Smooth muscle cell (in vitro differentiated cells): ENCODE measurements at regions not wholly inside any gene's neighbourhood (a gene's known extent, or its start where the extent isn't known, plus 50 kb on each side); places are given as distances from the start of the nearest gene placed in this dataset.

Experiments used
- DNase-seq: peaks from one replicate; lab custom pipeline; 2025; ENCODE audit not compliant: unreplicated experiment; lab: John Stamatoyannopoulos, UW
- H2AFZ ChIP-seq: fragments of 200-600 bp; sonication (generic); 2 replicates; pipeline ENCODE4 v1.6.0; 2016; ENCODE audit warnings: antibody characterized with exemption, low read depth, mild to moderate bottlenecking
- H3F3A ChIP-seq: fragments of 200-600 bp; sonication (generic); 2 replicates; pipeline ENCODE4 v1.6.0; 2017; ENCODE audit warnings: antibody characterized with exemption, low read depth
- H3K27ac ChIP-seq: fragments of 200-600 bp; sonication (generic); 2 replicates; pipeline ENCODE4 v1.5.1; 2016; ENCODE audit warnings: low read depth, mild to moderate bottlenecking
- H3K27me3 ChIP-seq: fragments of 200-600 bp; sonication (generic); 2 replicates; pipeline ENCODE4 v1.6.1; 2016; ENCODE audit warnings: low read depth, mild to moderate bottlenecking
- H3K36me3 ChIP-seq: fragments of 200-600 bp; sonication (generic); 2 replicates; pipeline ENCODE4 v1.5.1; 2016; ENCODE audit warnings: low read depth
- H3K4me1 ChIP-seq: fragments of 200-600 bp; sonication (generic); 2 replicates; pipeline ENCODE4 v1.5.1; 2016; ENCODE audit warnings: low read depth
- H3K4me2 ChIP-seq: fragments of 200-600 bp; sonication (generic); 2 replicates; pipeline ENCODE4 v1.6.0; 2016; ENCODE audit warnings: mild to moderate bottlenecking
- H3K4me3 ChIP-seq: fragments of 200-600 bp; sonication (generic); 2 replicates; pipeline ENCODE4 v1.5.1; 2016; ENCODE audit warnings: mild to moderate bottlenecking
- H3K79me2 ChIP-seq: fragments of 200-600 bp; sonication (generic); 2 replicates; pipeline ENCODE4 v1.6.0; 2016; ENCODE audit warnings: low read depth, mild to moderate bottlenecking
- H3K9ac ChIP-seq: fragments of 200-600 bp; sonication (generic); 2 replicates; pipeline ENCODE4 v1.6.0; 2016; ENCODE audit warnings: low read depth
- H3K9me3 ChIP-seq: fragments of 200-600 bp; sonication (generic); replicated peaks from 2 replicates; pipeline ENCODE4 v1.5.1; 2016; ENCODE audit warnings: low read depth
- H4K20me1 ChIP-seq: fragments of 200-600 bp; sonication (generic); 2 replicates; pipeline ENCODE4 v1.6.0; 2016; ENCODE audit warnings: low read depth
- WGBS: methylation state at CpG from one replicate; pipeline ENCODE4 v1.1.7; 2016; ENCODE audit warnings: low lambda C conversion rate; 5-methylcytosine and 5-hydroxymethylcytosine counted together
- TF ChIP-seq, protein P1 (sequence below): fragments of 200-600 bp; sonication (generic); IDR thresholded peaks from 2 replicates; pipeline ENCODE4 v1.5.1; 2017; ENCODE audit warnings: borderline replicate concordance, mild to moderate bottlenecking, antibody characterized with exemption; ENCODE audit not compliant: insufficient read depth, poor library complexity, severe bottlenecking

DNA sequence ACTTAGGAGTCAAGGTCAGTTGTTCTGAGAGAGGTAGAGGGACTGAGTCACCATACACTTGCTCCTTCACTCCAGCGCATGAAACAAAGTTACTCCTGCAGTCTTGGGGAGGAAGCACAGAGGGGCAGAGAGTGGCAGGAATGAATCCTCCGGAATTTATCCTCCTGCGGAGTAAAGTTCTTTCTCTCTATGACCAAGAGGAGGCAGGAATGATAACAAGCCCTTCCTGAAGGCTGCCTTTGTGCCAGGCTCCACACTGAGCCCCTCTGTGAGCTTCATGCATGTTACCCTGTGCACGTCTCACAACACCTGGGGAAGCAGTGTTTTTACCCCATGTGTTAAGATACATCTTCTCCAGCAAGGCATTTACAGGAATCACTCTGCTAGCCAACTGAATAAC is 458.4 kb downstream of the KLF12 start:
- peaks cover 3% of the 10 kb centered on the region for H3K4me1 ChIP-seq
- TF ChIP-seq, protein P1, sequence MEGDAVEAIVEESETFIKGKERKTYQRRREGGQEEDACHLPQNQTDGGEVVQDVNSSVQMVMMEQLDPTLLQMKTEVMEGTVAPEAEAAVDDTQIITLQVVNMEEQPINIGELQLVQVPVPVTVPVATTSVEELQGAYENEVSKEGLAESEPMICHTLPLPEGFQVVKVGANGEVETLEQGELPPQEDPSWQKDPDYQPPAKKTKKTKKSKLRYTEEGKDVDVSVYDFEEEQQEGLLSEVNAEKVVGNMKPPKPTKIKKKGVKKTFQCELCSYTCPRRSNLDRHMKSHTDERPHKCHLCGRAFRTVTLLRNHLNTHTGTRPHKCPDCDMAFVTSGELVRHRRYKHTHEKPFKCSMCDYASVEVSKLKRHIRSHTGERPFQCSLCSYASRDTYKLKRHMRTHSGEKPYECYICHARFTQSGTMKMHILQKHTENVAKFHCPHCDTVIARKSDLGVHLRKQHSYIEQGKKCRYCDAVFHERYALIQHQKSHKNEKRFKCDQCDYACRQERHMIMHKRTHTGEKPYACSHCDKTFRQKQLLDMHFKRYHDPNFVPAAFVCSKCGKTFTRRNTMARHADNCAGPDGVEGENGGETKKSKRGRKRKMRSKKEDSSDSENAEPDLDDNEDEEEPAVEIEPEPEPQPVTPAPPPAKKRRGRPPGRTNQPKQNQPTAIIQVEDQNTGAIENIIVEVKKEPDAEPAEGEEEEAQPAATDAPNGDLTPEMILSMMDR = no peak
- no peaks in the 10 kb centered on the region for H3K9me3 ChIP-seq
- no peak overlapping the region for H2AFZ ChIP-seq
- 94% methylated on average over 4 of the region's 4 CpGs for WGBS
- no peak overlapping the region for H3K4me2 ChIP-seq
- H3F3A ChIP-seq = no peaks in the 10 kb centered on the region
- H3K4me3 ChIP-seq = no peak overlapping the region
- H3K27me3 ChIP-seq = no peaks in the 10 kb centered on the region
- DNase-seq = no peak
- H3K27ac ChIP-seq = no peak overlapping the region
- H3K9ac ChIP-seq = no peak overlapping the region
- H4K20me1 ChIP-seq = no peaks in the 10 kb centered on the region
- H3K79me2 ChIP-seq = no peaks in the 10 kb centered on the region
- H3K36me3 ChIP-seq = no peaks in the 10 kb centered on the region

DNA sequence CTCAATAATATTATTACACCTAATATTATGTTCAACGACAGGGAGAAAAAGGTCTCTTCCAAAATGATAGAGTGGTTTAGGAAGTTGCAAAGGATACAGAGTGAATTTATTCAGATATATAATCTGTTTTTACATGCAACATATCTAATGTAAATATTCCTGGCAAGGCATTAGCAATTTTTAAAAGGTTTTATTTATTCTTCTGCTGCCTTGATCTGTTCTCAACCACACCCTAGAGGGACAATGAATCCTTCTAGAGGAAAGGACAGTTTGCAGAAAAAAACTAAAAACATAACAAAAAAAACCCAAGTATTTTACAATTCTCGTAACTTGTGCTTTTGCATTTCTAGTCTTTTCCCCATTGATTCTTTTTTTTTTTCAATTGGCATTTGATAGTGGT is 459.6 kb downstream of the KLF12 start:
- Histone ChIP-seq H3K9ac (no peak overlapping the region), H3K4me3 (no peak overlapping the region), H3F3A (no peaks in the 10 kb centered on the region), H4K20me1 (no peaks in the 10 kb centered on the region), H2AFZ (no peak overlapping the region), H3K4me1 (peaks cover 3% of the 10 kb centered on the region), H3K9me3 (no peaks in the 10 kb centered on the region), H3K27ac (no peak overlapping the region), H3K36me3 (no peaks in the 10 kb centered on the region), H3K79me2 (no peaks in the 10 kb centered on the region), H3K4me2 (no peak overlapping the region), H3K27me3 (no peaks in the 10 kb centered on the region)
- 98% methylated on average over 2 of the region's 2 CpGs for WGBS
- TF ChIP-seq, protein P1 = no peak
- DNase-seq = no peak

DNA sequence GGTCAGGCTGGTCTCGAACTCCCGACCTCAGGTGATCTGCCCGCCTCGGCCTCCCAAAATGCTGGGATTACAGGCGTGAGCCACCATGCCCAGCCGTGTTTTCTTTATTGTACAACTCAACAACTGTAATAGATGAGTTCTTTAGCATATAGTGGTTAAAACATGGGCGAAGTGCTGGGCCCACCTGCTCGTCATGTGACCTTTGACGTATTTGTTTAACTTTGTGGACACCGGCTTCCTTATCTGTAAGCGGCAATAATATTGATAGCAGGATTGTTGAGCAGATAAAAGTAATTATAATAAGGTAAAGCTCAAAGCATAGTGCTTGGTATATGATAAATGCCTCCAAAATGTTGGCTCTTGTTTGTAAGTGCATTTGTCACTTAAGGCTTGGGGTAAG is 460.3 kb downstream of the KLF12 start:
- Histone ChIP-seq H3K27ac (no peak overlapping the region), H3K27me3 (no peaks in the 10 kb centered on the region), H3K4me3 (no peak overlapping the region), H3K36me3 (no peaks in the 10 kb centered on the region), H3K4me1 (peaks cover 3% of the 10 kb centered on the region), H3K4me2 (no peak overlapping the region), H2AFZ (no peak overlapping the region), H3K9ac (no peak overlapping the region), H3K79me2 (no peaks in the 10 kb centered on the region), H3K9me3 (no peaks in the 10 kb centered on the region), H4K20me1 (no peaks in the 10 kb centered on the region), H3F3A (no peaks in the 10 kb centered on the region)
- no peak for DNase-seq
- TF ChIP-seq, protein P1 = no peak
- WGBS = 95% methylated on average over 11 of the region's 11 CpGs

DNA sequence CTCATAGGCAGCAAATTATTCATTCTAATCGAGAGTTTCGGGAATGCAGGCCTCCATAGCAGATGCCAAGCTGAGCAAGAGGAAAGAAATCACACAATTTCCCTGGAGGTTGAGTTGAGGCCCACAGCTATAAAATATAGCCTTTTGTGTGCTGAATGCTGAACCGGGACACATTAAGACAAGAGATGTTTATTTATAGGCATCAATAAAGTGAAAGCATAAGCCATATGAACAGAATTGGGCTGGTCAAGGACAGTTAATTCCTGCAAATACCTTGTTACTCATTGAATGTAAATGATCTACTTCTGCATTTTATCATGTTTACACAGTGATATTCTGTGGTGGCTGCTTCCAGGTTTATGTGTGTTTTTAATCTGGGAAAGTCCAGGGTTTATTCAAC is 461.7 kb downstream of the KLF12 start:
- H4K20me1 ChIP-seq = no peaks in the 10 kb centered on the region
- H3K4me3 ChIP-seq = no peak overlapping the region
- no peaks in the 10 kb centered on the region for H3K9me3 ChIP-seq
- TF ChIP-seq, protein P1 = no peak
- H3K27ac ChIP-seq = no peak overlapping the region
- no peaks in the 10 kb centered on the region for H3K36me3 ChIP-seq
- no peaks in the 10 kb centered on the region for H3K79me2 ChIP-seq
- no peaks in the 10 kb centered on the region for H3F3A ChIP-seq
- H3K27me3 ChIP-seq = no peaks in the 10 kb centered on the region
- WGBS = 49% methylated on average over 3 of the region's 3 CpGs
- no peak overlapping the region for H3K4me2 ChIP-seq
- no peak for DNase-seq
- H2AFZ ChIP-seq = no peak overlapping the region
- peaks cover 3% of the 10 kb centered on the region for H3K4me1 ChIP-seq
- H3K9ac ChIP-seq = no peak overlapping the region
